Testis (tissue), 2 donors: ENCODE measurements at regions not wholly inside any gene's neighbourhood (a gene's known extent, or its start where the extent isn't known, plus 50 kb on each side); places are given as distances from the start of the nearest gene placed in this dataset.
A peak's percentile ranks its signal among the peaks of the same experiment; 100 is the strongest.
"Not testable (repeated sequence)": the region's sequence is repeated elsewhere in the genome, so short reads cannot be mapped to it uniquely, and the experiment has no call there.

ENCODE experiments used
- DNase-seq: peaks from one replicate; pipeline ENCODE4 v3.0.0-alpha.2; 2019
- H3K27ac ChIP-seq, 2 donors: fragments of 200-600 bp; sonication (generic); one replicate each; pipeline ENCODE4 v1.5.1; 2019
- H3K27me3 ChIP-seq: fragments of 200-600 bp; sonication (generic); one replicate; pipeline ENCODE4 v1.5.1; 2019
- H3K36me3 ChIP-seq: fragments of 200-600 bp; sonication (generic); one replicate; pipeline ENCODE4 v1.5.1; 2017; ENCODE audit warnings: low read depth; ENCODE audit errors: missing control alignments
- H3K4me1 ChIP-seq: fragments of 200-600 bp; sonication (generic); one replicate; pipeline ENCODE4 v1.5.1; 2019
- H3K4me3 ChIP-seq, 2 donors: fragments of 200-600 bp; sonication (generic); one replicate each; pipeline ENCODE4 v1.5.1; 2017 to 2019
- H3K9me3 ChIP-seq: fragments of 200-600 bp; sonication (generic); one replicate; pipeline ENCODE4 v1.5.1; 2017
- POLR2A ChIP-seq: fragments of 450-650 bp; IDR thresholded peaks from one replicate; pipeline ENCODE4 v1.6.1; 2017; ENCODE audit warnings: antibody characterized with exemption, mild to moderate bottlenecking, moderate library complexity
- WGBS, 2 donors: methylation state at CpG; one replicate each; pipeline ENCODE4 v1.1.5; 2018; 5-methylcytosine and 5-hydroxymethylcytosine counted together
- intact Hi-C: fragments of 100-400 bp; cut with DNase I; formaldehyde crosslinking; loops from one replicate; pipeline ENCODE4 v1.15.1; 2023; ENCODE audit warnings: low total_unique reads
- TF ChIP-seq, protein P1 (sequence below), 3 experiments: fragments of 450-650 bp in 2 of 3; fragments of 200-600 bp in 1 of 3; sonication (generic) in 1 of 3; IDR thresholded peaks; one replicate each; pipeline ENCODE4 v1.5.1; 2016 to 2019; ENCODE audit warnings: antibody characterized with exemption in 3 of 3, mild to moderate bottlenecking in 2 of 3, moderate library complexity in 1 of 3

DNA sequence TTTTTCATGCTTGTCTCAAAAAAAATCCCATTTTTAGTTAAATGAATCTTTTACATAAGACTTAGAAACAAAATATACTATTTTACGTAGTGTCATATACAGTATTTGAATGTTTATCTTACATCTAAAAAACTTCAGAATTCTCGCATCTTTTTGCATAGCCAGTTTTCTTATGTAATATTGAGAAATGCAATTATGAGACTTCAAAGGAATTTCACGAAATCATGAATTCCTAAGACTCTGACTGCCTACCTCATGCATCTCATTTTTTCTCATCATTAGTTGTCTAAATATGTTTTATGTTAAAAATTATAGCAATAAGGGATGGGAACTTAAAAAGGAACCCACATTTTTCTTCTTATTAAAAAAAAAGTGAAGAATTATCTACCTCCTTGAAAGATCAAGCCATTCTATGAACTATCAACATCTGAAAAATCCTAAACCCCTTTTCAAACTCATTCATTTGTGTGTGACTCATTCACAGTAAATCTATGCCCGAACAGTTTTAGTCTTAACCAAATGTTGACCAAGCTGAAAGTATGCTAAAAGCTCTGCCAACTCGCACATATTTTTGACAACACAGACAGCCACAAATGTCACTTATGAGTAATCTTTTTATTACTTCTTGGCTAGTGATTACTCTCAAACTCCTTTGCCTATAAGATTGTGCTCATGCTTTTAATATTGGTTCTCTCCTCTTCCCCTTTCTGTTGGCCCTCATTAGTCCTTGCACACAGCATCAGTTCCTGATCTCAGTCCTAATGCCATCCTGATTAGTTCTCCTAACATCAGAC lies 115.9 kb downstream of the DCLK3 start:
- Histone ChIP-seq H3K4me3 (no peak overlapping the region), H3K36me3 (no peaks in the 10 kb centered on the region), H3K27ac (no peak overlapping the region), H3K9me3 (no peaks in the 10 kb centered on the region), H3K27me3 (no peaks in the 10 kb centered on the region), H3K4me1 (no peaks in the 10 kb centered on the region)
- 85 to 87% methylated on average over 5 of the region's 5 CpGs for WGBS, 2 donors
- no peak for DNase-seq
- no peak for TF ChIP-seq POLR2A
- TF ChIP-seq, protein P1, sequence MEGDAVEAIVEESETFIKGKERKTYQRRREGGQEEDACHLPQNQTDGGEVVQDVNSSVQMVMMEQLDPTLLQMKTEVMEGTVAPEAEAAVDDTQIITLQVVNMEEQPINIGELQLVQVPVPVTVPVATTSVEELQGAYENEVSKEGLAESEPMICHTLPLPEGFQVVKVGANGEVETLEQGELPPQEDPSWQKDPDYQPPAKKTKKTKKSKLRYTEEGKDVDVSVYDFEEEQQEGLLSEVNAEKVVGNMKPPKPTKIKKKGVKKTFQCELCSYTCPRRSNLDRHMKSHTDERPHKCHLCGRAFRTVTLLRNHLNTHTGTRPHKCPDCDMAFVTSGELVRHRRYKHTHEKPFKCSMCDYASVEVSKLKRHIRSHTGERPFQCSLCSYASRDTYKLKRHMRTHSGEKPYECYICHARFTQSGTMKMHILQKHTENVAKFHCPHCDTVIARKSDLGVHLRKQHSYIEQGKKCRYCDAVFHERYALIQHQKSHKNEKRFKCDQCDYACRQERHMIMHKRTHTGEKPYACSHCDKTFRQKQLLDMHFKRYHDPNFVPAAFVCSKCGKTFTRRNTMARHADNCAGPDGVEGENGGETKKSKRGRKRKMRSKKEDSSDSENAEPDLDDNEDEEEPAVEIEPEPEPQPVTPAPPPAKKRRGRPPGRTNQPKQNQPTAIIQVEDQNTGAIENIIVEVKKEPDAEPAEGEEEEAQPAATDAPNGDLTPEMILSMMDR (IDR thresholded peaks at IDR 0.05), result no peak
- intact Hi-C loops, result no loop called here

- TF ChIP-seq, protein P1 (IDR thresholded peaks at IDR 0.05), result no peak
- TF ChIP-seq POLR2A, result no peak
- H3K27ac ChIP-seq, result no peak overlapping the region
- no peaks in the 10 kb centered on the region for H3K36me3 ChIP-seq
- H3K9me3 ChIP-seq, result no peaks in the 10 kb centered on the region
- H3K4me1 ChIP-seq, result no peaks in the 10 kb centered on the region
- intact Hi-C loops, result no loop called here
- no peak overlapping the region for H3K4me3 ChIP-seq
- no peak for DNase-seq
- WGBS, 2 donors, result 89% methylated on average over 3 of the region's 3 CpGs
- no peaks in the 10 kb centered on the region for H3K27me3 ChIP-seq
Measured at GRCh38 chr3:36647423-36647853, 116.9 kb downstream of the DCLK3 start.

- Histone ChIP-seq H3K27me3 (no peaks in the 10 kb centered on the region), H3K4me1 (no peaks in the 10 kb centered on the region), H3K36me3 (no peaks in the 10 kb centered on the region), H3K27ac (no peak overlapping the region), H3K9me3 (no peaks in the 10 kb centered on the region), H3K4me3 (no peak overlapping the region)
- intact Hi-C loops, result no loop called here
- TF ChIP-seq, protein P1 (IDR thresholded peaks at IDR 0.05), result no peak
- no peak for TF ChIP-seq POLR2A
- no peak for DNase-seq
- 85 to 92% methylated on average over 8 of the region's 8 CpGs for WGBS, 2 donors
Measured at GRCh38 chr3:36643192-36643591, 121.2 kb downstream of the DCLK3 start.

DNA sequence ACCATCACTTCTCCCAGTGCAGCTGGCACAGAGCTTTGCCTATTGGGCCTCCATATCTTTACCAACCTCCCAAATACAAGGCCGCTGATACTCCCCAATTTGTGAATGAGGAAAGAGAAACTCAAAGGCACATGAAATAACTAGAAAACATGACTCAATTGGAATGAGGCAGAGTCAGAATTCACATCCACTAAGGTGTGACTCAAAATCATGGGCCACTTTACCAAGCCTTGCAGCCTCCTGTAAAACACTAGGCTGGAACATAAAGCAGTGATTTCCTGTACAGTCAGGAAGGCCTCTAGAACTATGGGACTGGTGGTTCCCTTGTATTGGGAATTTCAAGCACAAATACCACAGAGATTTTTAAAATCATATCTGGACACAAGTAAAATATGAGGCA lies 128.6 kb downstream of the DCLK3 start:
- intact Hi-C loops, result no loop called here
- no peak for TF ChIP-seq POLR2A
- TF ChIP-seq, protein P1 (IDR thresholded peaks at IDR 0.05), result no peak

DNA sequence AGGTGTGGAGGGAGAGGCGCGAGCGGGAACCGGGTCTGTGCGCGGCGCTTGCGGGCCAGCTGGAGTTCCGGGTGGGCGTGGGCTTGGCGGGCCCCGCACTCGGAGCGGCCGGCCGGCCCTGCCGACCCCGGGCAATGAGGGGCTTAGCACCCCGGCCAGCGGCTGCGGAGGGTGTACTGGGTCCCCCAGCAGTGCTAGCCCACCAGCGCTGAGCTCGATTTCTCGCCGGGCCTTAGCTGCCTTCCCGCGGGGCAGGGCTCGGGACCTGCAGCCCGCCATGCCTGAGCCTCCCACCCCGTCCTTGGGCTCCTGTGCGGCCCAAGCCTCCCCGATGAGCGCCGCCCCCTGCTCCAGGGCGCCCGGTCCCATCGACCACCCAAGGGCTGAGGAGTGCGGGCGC lies 130.5 kb downstream of the DCLK3 start:
- 69 to 78% methylated on average over 15 to 38 of the region's 39 CpGs for WGBS, 2 donors
- intact Hi-C loops, H3K27me3 ChIP-seq, DNase-seq, H3K4me1 ChIP-seq, H3K27ac ChIP-seq, H3K9me3 ChIP-seq, H3K36me3 ChIP-seq: not testable (repeated sequence)
- peak overlapping the region; percentile 2 to 30 for H3K4me3 ChIP-seq

More for the DNA sequence above, 128.6 kb downstream of the DCLK3 start:
- no peak for DNase-seq
- H3K36me3 ChIP-seq, result no peaks in the 10 kb centered on the region
- no peak overlapping the region for H3K4me3 ChIP-seq
- no peaks in the 10 kb centered on the region for H3K9me3 ChIP-seq
- no peaks in the 10 kb centered on the region for H3K4me1 ChIP-seq
- 93 to 100% methylated on average over 1 of the region's 1 CpG for WGBS, 2 donors
- H3K27me3 ChIP-seq, result no peaks in the 10 kb centered on the region
- no peak overlapping the region for H3K27ac ChIP-seq
